DOHH2 (cell line): ENCODE measurements at regions not wholly inside any gene's neighbourhood (a gene's known extent, or its start where the extent isn't known, plus 50 kb on each side); places are given as distances from the start of the nearest gene placed in this dataset.

Experiments used
- H3F3A ChIP-seq: fragments of 200-600 bp; sonication (generic), shearing (Covaris generic); 2 replicates; pipeline ENCODE4 v1.6.0; 2016; ENCODE audit warnings: antibody characterized with exemption, mild to moderate bottlenecking; ENCODE audit not compliant: control insufficient read depth, insufficient read depth
- H3K27ac ChIP-seq: fragments of 200-600 bp; sonication (generic); 2 replicates; pipeline ENCODE4 v1.5.1; 2014; ENCODE audit warnings: low read depth, mild to moderate bottlenecking, low read length, moderate library complexity
- H3K27me3 ChIP-seq: fragments of 200-600 bp; sonication (generic); 2 replicates; pipeline ENCODE4 v1.6.1; 2014; ENCODE audit warnings: mild to moderate bottlenecking, low read length, mixed read lengths; ENCODE audit not compliant: control insufficient read depth
- H3K36me3 ChIP-seq: fragments of 200-600 bp; sonication (generic); 2 replicates; pipeline ENCODE4 v1.6.1; 2014; ENCODE audit warnings: mild to moderate bottlenecking, low read length, moderate library complexity, mixed read lengths; ENCODE audit not compliant: control insufficient read depth
- H3K4me1 ChIP-seq: fragments of 200-600 bp; sonication (generic); 2 replicates; pipeline ENCODE4 v1.6.1; 2014; ENCODE audit warnings: mild to moderate bottlenecking, low read length, mixed read lengths; ENCODE audit not compliant: control insufficient read depth
- H3K4me2 ChIP-seq: fragments of 200-600 bp; sonication (generic); 2 replicates; pipeline ENCODE4 v1.6.0; 2014; ENCODE audit warnings: mild to moderate bottlenecking, low read length, moderate library complexity
- H3K4me3 ChIP-seq: fragments of 200-600 bp; sonication (generic); 2 replicates; pipeline ENCODE4 v1.5.1; 2014; ENCODE audit warnings: mild to moderate bottlenecking, low read length, mixed read lengths
- H3K79me2 ChIP-seq: fragments of 200-600 bp; sonication (generic); 2 replicates; pipeline ENCODE4 v1.6.1; 2014; ENCODE audit warnings: mild to moderate bottlenecking, low read length, mixed read lengths; ENCODE audit not compliant: control insufficient read depth
- H3K9me2 ChIP-seq: fragments of 200-600 bp; sonication (generic); replicated peaks from 2 replicates; pipeline ENCODE4 v1.6.1; 2014; ENCODE audit warnings: mild to moderate bottlenecking, low read length, mixed read lengths; ENCODE audit not compliant: control insufficient read depth
- H3K9me3 ChIP-seq: fragments of 200-600 bp; sonication (generic); 2 replicates; pipeline ENCODE4 v1.6.1; 2014; ENCODE audit warnings: antibody characterized with exemption, low read length, mixed read lengths; ENCODE audit not compliant: control insufficient read depth, insufficient read depth
- H4K20me1 ChIP-seq: fragments of 200-600 bp; sonication (generic); 2 replicates; pipeline ENCODE4 v1.6.0; 2014; ENCODE audit warnings: low read depth, mild to moderate bottlenecking, antibody characterized with exemption, low read length, moderate library complexity; ENCODE audit not compliant: control insufficient read depth, insufficient read depth
- CTCF ChIP-seq: fragments of 200-600 bp; sonication (generic); IDR thresholded peaks from one replicate; pipeline ENCODE4 v1.5.1; 2014; ENCODE audit warnings: antibody characterized with exemption, mild to moderate bottlenecking, low read depth, low read length; ENCODE audit not compliant: poor library complexity, severe bottlenecking
- EZH2phosphoT487 ChIP-seq: fragments of 200-600 bp; sonication (generic); IDR thresholded peaks from 2 replicates; pipeline ENCODE4 v1.6.1; 2017; ENCODE audit warnings: borderline replicate concordance, mild to moderate bottlenecking, antibody characterized with exemption, low read length, moderate library complexity, mixed read lengths

- Histone ChIP-seq H3K4me2 (no peak overlapping the region), H3K4me1 (no peaks in the 10 kb centered on the region), H3K36me3 (no peaks in the 10 kb centered on the region), H3K27me3 (peaks cover 37% of the 10 kb centered on the region), H3F3A (no peaks in the 10 kb centered on the region), H4K20me1 (no peaks in the 10 kb centered on the region), H3K9me2 (no peaks in the 10 kb centered on the region), H3K27ac (no peak overlapping the region), H3K79me2 (no peaks in the 10 kb centered on the region), H3K9me3 (no peaks in the 10 kb centered on the region), H3K4me3 (no peak overlapping the region)
- TF ChIP-seq CTCF: no peak
Observed at GRCh38 chr6:43969158-43969981, 157.9 kb downstream of the MRPL14 start.

- no peak overlapping the region for H3K27ac ChIP-seq
- H3K36me3 ChIP-seq: no peaks in the 10 kb centered on the region
- H3K9me2 ChIP-seq: no peaks in the 10 kb centered on the region
- no peaks in the 10 kb centered on the region for H3K9me3 ChIP-seq
- TF ChIP-seq EZH2phosphoT487: no peak
- no peak for TF ChIP-seq CTCF
- no peaks in the 10 kb centered on the region for H3K79me2 ChIP-seq
- no peaks in the 10 kb centered on the region for H3F3A ChIP-seq
- no peaks in the 10 kb centered on the region for H4K20me1 ChIP-seq
- H3K4me1 ChIP-seq: no peaks in the 10 kb centered on the region
- H3K4me2 ChIP-seq: no peak overlapping the region
- no peak overlapping the region for H3K4me3 ChIP-seq
- H3K27me3 ChIP-seq: peaks cover 31% of the 10 kb centered on the region
Observed at GRCh38 chr6:43968110-43968965, 158.9 kb downstream of the MRPL14 start.

- Histone ChIP-seq H3K4me1 (no peaks in the 10 kb centered on the region), H3K36me3 (no peaks in the 10 kb centered on the region), H3K27ac (no peak overlapping the region), H4K20me1 (no peaks in the 10 kb centered on the region), H3K4me2 (no peak overlapping the region), H3K79me2 (no peaks in the 10 kb centered on the region), H3K27me3 (peaks cover 31% of the 10 kb centered on the region), H3F3A (no peaks in the 10 kb centered on the region), H3K9me2 (no peaks in the 10 kb centered on the region), H3K4me3 (no peak overlapping the region), H3K9me3 (no peaks in the 10 kb centered on the region)
- TF ChIP-seq EZH2phosphoT487: no peak
Observed at GRCh38 chr6:43967719-43968091, 159.5 kb downstream of the MRPL14 start.
